Stimulated activated CD4-positive, alpha-beta T cell treated with anti-CD3 and anti-CD28 coated beads, TNF-alpha, amount 100 ng/mL, for 1 hour (primary cell): ENCODE measurements at regions not wholly inside any gene's neighbourhood (a gene's known extent, or its start where the extent isn't known, plus 50 kb on each side); places are given as distances from the start of the nearest gene placed in this dataset.

Source experiments
- DNase-seq, 3 donors: peaks; one replicate each; pipeline ENCODE4 v3.0.0-alpha.2; 2020; ENCODE audit warnings: low read depth in 3 of 3, low spot score in 1 of 3

DNA sequence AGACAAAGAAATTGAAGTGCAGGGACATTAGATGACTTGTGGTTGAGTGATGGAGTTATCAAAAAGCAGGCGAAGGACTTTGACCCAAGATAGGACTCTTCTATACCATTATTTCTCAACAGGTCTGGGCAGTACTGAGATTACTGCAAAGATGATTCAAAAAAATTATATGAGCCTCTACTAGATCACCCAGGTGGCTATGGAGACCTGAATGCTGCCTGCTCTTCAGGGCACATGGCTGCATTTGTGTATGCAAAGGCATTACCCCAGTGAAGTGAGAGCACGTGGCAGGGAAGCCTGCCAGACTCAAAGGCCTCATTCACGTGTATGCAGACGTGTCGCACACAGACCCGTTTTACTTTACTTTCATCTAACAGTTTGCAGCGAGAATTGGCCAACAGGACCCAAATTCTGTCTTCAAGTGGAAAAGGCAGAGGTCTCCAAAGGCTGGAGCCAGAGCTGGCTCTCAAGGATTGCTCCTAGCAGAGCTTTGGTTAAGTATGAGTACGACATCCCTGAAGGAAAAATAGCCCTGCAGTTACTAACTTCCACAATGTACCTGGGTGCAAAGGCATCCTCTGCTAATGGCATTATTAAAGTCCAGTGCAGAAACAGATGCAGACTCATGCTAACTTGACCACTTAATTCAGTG lies 113.8 kb upstream of the ARMC2 start:
- DNase-seq: no peak

- no peak for DNase-seq
Measured at GRCh38 chr6:108735310-108736001, 112.8 kb upstream of the ARMC2 start.

DNA sequence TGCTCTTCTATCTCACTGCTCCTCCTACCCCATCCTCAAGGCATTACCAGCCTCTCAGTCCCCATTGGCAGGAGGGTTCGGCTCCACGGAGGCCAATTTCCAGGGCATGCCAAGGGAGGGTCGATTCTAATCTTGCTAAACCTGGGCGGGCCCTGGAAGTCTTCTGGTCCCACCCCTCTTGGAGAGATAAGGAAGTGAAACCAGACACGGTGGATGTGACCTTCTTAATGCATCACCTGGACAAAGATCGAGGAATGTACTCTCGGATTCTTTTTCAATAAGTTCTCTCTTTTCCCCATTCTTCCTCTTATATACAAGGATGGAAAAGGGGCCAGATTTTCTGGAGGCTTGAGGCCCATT lies 112.2 kb upstream of the ARMC2 start:
- DNase-seq: no peak

- DNase-seq: no peak
Measured at GRCh38 chr6:108736832-108737231, 111.4 kb upstream of the ARMC2 start.

GRCh38 chr6:108737594-108738546 lies 110.4 kb upstream of the ARMC2 start:
- no peak for DNase-seq

DNA sequence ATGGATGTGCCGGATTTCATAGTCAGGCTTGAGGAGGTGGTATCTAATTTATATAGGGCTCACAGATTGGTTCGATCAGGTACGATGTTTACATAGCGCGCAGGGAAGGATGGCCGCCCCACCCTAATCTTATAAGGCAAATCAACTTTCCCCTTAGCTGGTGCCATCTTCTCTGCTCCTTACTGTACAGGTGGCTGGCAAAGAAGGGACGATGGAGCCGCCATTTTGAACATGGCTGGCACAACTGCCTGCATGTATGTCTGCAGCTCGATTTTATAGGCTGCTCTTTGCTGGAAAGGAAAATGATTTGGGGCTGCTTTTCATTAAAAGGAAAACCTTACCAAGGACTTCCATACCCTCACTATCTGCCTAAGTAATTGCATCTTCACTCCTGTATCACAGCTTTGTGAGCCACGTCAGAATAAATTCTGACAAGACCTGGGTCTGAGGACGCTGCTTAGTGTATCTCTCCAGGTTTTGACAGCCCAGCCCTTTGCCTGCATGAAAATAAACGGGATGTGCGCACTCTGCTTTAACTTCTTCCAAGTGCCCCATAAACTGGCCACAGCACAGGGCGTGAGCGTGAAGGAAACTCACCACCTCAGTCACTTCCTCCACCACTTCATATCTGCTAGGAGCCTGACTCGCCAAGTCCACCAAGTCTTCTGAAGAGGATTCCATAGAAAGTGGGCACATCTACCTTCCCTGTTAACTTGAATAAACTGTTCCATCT lies 109.4 kb upstream of the ARMC2 start:
- DNase-seq: no peak

- DNase-seq: no peak
Measured at GRCh38 chr6:108739496-108740330, 108.5 kb upstream of the ARMC2 start.

DNA sequence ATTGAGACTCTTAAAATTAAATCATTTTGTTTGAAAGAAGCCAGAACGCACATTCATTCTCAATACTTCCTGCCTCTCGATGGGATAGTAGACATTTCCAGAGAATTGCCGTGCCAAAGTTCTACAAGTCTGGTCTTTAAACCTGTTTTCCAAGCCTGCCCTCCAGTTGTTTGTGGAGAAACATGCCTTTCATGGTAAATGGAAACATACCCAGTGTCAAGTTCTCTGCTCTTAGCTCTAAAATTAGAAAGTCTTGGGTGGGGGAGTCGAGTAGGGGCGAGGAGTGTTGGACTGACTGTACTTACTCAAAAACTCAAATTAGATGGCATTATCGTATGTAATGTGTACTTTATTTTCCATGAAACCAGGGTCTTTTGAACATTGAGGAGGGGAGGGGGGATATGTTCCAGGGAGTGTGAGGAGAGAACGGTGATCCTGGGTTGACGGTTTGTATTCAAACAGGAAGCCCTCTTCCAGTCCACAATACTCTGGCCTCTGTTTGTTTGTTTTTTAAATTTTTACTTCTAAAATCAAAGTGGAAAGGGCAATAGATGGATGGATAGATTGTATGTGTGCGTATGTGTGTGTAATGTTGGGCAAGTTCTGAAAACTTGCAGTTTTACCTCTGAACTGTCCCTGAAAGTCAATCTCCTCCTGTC lies 106.8 kb upstream of the ARMC2 start:
- DNase-seq: no peak

DNA sequence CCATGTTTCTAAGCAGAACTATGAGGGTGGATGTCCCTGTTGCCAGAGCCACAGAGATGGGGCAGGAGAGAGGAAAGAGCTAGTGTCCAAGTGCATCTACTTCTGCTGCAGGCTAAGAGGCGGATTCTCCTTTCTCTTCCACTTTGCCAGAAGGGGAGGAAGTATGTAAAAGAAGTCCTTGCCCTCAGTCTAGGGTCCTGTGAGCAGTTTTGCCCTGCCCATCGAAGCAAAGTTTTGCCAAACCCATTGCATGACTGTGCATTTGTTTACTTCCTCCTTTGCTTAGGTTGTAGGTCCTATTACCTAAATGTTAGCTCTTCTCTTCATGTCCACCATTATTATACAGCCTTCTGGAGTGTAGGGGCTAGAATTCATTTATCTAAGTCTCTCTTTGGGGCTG lies 106.2 kb upstream of the ARMC2 start:
- DNase-seq: no peak

GRCh38 chr6:108744244-108744972 lies 103.8 kb upstream of the ARMC2 start:
- no peak for DNase-seq

DNA sequence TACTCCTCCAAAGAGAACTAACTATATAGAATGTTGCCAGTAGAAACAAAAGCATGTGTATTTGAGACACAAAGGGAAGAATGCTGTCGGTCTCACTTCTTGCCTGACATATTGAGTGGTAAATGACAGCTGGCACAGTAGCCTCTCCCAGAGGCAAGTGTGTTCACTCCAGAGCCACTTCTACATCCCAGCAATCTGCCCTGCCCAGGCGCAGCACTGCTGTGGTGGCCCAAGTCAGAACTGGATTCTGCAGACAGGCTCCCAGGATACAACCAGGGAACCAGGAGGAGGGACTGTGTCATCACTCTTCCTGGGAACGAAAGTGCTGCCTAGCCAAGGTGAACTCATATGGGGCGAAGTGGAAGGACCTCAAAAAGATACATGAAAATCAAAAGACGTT lies 103.2 kb upstream of the ARMC2 start:
- DNase-seq: no peak

DNA sequence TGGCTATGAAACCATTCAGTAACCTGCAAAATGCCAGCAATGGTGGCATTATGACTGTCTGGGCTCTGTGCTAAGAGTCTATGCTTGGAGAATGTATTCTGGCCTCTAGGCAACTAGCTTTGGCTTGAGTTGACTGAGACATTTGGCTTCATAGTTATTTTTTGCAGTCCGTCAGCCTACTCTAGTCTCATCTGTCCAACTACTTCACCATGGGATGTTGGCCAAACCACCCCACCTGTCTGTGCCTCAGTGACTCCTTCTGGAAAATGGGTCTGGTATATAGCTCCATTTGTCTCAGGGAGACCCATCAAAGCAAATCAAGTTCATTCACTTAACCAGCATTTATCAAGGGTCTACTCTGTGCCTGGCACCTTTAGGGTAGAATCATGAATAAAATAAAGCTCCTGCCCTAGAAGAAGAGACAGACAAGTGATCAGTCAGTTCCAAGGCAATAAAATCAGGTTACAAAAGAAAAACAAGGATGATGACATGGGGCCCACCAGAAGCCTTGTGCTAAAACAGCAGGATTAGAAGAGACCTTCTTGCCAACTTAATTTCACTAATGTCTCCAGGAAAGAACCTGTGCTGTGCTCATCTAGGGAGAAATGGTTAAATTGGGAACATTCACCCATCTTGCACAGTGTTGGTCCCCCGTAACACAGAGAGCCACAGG lies 102.4 kb upstream of the ARMC2 start:
- DNase-seq: no peak

DNA sequence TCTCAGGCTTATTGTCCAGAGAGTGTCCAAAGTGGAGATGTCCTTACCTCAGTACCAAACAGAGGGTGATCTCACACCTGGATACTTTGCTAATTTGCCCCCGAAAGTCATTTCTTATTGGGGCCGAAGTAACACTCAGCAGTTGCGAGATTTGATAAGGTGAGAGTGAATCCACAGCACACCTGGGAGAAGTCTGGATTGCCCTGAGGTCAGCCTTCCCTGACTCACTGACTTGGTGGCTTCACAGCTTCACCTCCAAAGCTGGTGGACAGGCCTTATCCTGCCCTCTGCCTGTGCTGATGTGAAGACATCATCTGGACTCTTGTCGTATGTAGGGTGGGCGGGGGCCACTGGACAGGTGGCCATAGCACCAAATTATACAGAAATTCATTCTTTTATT lies 101.9 kb upstream of the ARMC2 start:
- DNase-seq: no peak

- no peak for DNase-seq
Measured at GRCh38 chr6:108746836-108747575, 101.2 kb upstream of the ARMC2 start.

- no peak for DNase-seq
Measured at GRCh38 chr6:108748055-108748454, 100.2 kb upstream of the ARMC2 start.

GRCh38 chr6:108748959-108749358 lies 99.3 kb upstream of the ARMC2 start:
- DNase-seq: no peak

GRCh38 chr6:108750801-108751200 lies 97.4 kb upstream of the ARMC2 start:
- no peak for DNase-seq

DNA sequence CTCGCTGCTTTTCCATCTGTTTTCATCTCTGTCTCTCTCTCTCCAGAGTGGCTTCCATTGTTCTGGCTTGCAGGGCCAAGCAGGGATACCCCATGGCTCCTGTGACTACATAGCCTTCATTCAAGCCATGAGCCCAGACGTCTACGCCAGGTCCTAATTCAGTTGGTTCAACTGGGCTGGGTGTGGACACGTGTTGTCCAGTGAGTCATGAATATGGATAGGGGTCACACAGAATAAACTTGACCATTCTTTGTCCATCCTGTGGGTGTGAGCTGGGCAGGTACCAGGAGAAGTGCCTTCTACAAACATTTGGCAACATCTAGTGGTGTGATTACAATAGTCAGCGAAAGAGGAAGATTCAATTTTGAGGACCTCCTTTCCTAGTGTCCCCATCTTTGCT lies 96.9 kb upstream of the ARMC2 start:
- DNase-seq: no peak
